GM21390 (cell line): ENCODE measurements at regions not wholly inside any gene's neighbourhood (a gene's known extent, or its start where the extent isn't known, plus 50 kb on each side); places are given as distances from the start of the nearest gene placed in this dataset.

Experiments used
- ATAC-seq: cut with Tn5 transposase; IDR thresholded peaks from one replicate; pipeline ENCODE4 v1.9.1; 2021; ENCODE audit not compliant: unreplicated experiment

DNA sequence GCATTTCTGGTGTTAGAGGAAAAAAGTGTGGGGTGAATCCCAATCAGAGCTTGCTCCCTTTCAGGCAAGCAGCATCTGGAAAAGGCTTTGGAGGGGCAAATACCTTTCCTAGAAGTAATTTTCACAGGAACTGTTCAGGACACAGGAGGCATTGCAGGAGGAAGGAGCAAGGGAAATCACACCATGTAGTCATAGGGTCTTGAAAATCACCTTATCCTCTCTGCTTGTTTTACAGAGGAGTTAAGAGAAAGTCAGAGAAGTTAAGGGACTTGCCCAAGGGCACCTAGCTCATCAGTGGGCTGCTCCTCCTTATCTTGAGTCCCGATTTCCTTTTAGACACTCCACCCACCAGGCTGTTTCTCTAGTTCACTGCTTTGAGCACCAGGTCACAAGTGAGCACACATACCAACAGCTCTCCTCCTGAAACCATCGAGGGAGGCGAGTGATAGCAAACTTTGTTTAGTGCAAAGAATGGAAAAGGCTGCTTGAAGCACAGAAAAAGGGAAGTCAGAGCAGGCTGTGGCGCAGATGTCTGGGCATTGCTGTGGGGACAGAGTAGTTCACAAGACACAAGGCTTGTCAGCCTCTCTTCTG is 89.2 kb upstream of the CXCR4 start:
- peak; percentile 56 for ATAC-seq

- ATAC-seq: peak; percentile 91
Measured at GRCh38 chr2:136206613-136207012, 88.7 kb upstream of the CXCR4 start.

- ATAC-seq: no peak
Measured at GRCh38 chr2:136205615-136206014, 87.7 kb upstream of the CXCR4 start.

- ATAC-seq: no peak
Measured at GRCh38 chr2:136204971-136205370, 87.0 kb upstream of the CXCR4 start.

DNA sequence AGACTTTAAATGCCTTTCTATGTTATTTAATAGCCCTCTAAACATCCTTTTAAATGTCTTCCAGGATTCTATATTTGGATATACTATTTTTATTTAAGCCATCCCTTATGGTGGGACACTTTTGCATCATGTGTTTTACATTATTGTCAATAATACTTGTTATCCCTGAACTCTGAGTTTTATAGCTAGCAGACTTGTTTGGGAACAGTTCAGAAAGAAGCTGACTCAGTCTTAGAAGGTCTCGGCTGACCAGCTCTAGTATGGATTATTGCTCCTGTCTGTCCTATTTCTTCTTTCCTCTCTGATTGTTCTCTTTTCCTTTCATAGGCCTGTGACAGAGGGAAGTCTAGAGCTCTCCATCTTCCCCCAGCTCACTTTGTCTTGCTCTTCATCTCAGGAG is 77.3 kb upstream of the CXCR4 start:
- ATAC-seq: no peak

GRCh38 chr2:136191041-136191440 is 73.1 kb upstream of the CXCR4 start:
- no peak for ATAC-seq

- ATAC-seq: no peak
Measured at GRCh38 chr2:136189221-136189782, 71.4 kb upstream of the CXCR4 start.

DNA sequence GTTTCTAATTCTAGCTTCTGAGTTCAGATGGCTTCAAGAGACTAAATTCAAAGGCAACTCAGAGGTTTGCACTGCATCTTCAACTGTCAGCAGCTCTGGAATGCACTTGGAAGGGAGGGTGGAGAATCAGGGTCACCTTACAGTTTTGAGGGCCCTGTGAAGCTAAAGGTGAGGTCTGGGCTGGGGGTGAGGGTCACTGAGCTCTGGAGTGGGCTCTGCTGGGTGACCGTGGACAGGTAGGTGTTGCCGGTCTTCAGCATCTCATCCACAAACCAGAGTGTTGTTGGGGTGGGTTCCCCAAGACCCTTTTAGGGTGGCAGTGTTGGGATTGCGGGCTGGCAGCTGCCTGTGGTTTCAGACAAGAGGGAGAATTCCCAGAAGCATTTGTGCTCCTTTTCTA is 70.1 kb upstream of the CXCR4 start:
- ATAC-seq: no peak

GRCh38 chr2:136185981-136186776 is 68.2 kb upstream of the CXCR4 start:
- no peak for ATAC-seq

DNA sequence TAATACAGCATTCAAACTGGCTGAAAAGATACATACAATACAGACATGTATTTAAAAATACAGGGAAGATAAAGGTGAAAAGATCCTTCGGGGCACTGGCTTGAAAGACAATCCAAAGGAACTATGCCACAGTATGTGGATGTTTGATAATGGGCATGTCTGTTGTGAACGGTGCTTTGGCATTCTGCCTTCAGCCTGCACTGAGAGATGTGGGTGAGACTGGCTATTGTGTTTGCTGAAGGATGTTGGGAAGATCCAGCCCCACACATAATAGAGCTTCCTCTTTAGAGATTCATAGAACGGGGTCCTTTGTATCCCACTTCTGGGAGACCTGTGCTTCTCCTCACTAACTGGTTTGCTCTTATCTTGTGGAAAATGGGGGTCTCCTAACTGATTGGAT is 65.1 kb upstream of the CXCR4 start:
- no peak for ATAC-seq

DNA sequence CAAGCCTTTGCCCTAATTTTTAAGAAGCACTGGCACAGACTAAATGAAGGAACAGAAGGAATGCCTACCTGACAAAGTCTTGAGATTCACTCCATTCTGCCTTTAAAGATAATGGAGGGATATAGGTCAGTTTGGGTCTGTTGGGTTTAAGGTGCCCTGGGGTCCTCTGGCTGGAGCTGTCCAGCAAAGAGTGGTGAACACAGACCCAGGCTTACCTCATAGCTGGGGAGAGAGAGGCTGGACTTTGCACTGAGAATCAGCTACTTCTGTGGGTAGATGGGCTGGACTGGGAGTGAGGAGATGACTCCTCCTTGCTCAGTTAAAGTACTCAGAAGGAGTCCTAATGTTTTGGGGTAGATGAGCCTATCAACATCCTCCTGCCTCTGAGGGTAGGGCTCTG is 64.4 kb upstream of the CXCR4 start:
- ATAC-seq: no peak

DNA sequence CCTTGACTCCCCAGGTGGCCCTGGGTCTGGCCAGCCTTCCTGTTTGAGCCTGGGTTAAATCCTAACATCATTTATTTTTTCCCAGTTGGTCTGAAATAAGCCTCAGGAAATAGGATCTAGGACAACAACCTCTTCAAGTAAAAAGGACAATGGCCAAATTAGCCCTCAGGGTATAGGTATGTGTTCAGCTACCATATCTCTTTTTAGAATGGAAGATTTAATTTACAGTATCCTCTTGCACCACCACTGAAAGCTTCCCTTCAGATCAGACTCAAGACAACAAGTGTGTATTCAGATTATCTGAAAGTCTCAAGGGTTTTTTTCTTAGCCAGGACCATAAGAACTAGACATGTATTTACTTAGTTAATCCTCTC is 61.6 kb upstream of the CXCR4 start:
- ATAC-seq: no peak

DNA sequence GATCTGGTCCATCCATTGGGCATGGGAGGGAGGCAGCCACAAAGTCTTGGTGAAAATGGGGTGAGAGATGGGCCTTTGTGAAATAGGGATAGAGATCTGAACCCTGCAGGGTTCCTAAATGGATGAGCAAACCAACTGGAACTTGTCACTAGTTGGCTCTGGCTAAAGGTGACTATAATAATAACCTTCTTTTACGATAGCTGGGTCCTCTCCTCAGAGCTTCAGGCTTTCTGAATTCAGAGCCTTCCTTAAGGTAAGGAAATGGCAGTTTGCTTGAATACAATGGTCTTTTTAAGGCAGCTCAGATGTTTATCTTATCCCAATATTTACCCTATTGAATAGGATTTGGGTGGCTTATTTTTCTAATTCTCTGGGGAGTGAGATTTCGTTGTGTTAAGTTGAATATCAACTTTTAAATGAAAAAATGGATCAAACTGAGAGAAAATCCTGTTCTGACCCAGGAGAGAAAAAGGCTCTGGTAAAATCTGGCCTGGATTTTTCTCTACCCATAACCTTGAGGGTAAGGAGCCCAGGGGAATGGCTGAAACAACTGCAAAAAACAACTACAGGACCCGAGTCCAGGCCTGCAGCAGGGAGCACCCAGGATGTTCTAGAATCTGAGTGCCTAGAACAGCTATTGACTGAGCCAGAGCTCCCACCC is 61.1 kb upstream of the CXCR4 start:
- ATAC-seq: no peak

GRCh38 chr2:136175868-136176267 is 57.9 kb upstream of the CXCR4 start:
- ATAC-seq: no peak

GRCh38 chr2:136175466-136175865 is 57.5 kb upstream of the CXCR4 start:
- ATAC-seq: no peak

- no peak for ATAC-seq
Measured at GRCh38 chr2:136173126-136173525, 55.2 kb upstream of the CXCR4 start.

- no peak for ATAC-seq
Measured at GRCh38 chr2:136171223-136171622, 53.3 kb upstream of the CXCR4 start.

DNA sequence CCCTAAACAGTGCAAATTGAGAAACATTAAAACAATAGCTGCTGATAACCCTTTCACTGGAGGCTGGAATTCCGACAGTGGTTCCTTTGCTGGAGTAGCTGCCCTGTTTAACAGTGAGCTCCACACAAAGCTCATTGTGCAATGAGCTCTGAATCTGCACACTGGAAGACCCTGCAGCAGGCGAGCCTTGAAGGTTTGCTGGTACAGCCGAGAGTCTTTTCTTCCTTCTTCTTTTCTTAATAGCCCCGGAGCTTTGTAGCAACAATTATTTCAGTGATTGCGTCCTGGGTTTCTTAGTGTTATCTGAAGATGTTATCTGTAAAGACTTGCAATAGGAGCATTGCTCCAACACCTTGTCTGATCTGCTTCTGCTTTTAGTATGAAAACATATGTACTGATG is 50.8 kb upstream of the CXCR4 start:
- ATAC-seq: no peak

DNA sequence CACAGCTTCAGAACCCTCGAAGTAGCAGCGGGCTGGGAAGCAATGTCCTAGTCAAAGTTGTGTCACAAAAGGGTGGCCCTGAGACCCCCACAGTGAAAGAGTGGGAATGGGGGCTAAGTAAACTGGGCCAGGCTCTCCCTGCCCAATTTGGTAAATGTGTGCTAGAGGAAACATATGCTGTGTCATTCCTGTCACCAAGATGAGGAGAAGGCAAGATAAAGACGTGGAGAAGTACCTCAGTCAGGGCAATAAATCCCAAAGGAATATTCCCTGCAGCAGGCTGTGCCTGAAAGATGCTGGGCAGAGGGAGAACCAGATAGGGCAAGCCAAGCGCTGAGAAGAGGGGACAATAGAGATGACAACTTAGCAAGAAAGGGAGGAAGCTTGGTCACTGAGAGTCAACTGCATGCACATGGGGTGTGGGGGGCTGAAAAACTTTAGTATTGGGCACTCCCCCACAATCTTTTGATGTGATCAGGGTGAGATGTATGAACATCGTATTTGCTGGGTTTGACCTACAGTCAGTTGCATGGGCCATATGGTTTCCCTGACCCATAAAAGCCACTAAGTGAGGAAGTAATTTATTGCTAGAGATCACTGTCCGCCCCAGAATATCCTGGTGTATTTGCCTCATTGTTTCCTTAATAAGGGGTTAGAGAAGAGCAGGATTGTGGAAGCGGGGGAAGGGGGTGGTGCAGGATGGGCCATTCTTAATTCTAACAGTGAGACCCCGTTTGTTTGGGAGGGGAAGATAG is 49.9 kb upstream of the CXCR4 start:
- no peak for ATAC-seq
